PFSK-1 (cell line): ENCODE measurements at regions not wholly inside any gene's neighbourhood (a gene's known extent, or its start where the extent isn't known, plus 50 kb on each side); places are given as distances from the start of the nearest gene placed in this dataset.

ENCODE experiments used
- FOXP2 ChIP-seq: optimal IDR thresholded peaks from 2 replicates; pipeline ENCODE3; 2011; ENCODE audit warnings: borderline replicate concordance, control low read depth, inconsistent platforms; ENCODE audit not compliant: insufficient read depth; ENCODE audit errors: extremely low read length, extremely low read depth
- POLR2AphosphoS5 ChIP-seq: IDR thresholded peaks from 2 replicates; pipeline ENCODE4 v1.6.1; 2012; ENCODE audit warnings: low read depth, mild to moderate bottlenecking, control low read depth, low read length, moderate library complexity
- SIN3A ChIP-seq: IDR thresholded peaks from 2 replicates; pipeline ENCODE4 v1.6.1; 2012; ENCODE audit warnings: mild to moderate bottlenecking, low read length, moderate library complexity, borderline replicate concordance; ENCODE audit not compliant: insufficient read depth
- TAF1 ChIP-seq: IDR thresholded peaks from 2 replicates; pipeline ENCODE4 v1.6.1; 2012; ENCODE audit warnings: low read length, control low read depth, borderline replicate concordance; ENCODE audit not compliant: insufficient read depth
- TF ChIP-seq, protein P1 (sequence below), 2 experiments: IDR thresholded peaks; 2 replicates each; pipeline versions ENCODE4 v1.6.1 to v1.8.0; 2011 to 2012; ENCODE audit warnings: low read depth in 2 of 2, low read length in 2 of 2, control low read depth in 1 of 2, inconsistent platforms in 1 of 2, mild to moderate bottlenecking in 1 of 2, moderate library complexity in 1 of 2; ENCODE audit not compliant: insufficient read depth in 1 of 2

- TF ChIP-seq POLR2AphosphoS5 (no peak), FOXP2 (no peak), TAF1 (no peak), SIN3A (no peak)
- TF ChIP-seq, protein P1, sequence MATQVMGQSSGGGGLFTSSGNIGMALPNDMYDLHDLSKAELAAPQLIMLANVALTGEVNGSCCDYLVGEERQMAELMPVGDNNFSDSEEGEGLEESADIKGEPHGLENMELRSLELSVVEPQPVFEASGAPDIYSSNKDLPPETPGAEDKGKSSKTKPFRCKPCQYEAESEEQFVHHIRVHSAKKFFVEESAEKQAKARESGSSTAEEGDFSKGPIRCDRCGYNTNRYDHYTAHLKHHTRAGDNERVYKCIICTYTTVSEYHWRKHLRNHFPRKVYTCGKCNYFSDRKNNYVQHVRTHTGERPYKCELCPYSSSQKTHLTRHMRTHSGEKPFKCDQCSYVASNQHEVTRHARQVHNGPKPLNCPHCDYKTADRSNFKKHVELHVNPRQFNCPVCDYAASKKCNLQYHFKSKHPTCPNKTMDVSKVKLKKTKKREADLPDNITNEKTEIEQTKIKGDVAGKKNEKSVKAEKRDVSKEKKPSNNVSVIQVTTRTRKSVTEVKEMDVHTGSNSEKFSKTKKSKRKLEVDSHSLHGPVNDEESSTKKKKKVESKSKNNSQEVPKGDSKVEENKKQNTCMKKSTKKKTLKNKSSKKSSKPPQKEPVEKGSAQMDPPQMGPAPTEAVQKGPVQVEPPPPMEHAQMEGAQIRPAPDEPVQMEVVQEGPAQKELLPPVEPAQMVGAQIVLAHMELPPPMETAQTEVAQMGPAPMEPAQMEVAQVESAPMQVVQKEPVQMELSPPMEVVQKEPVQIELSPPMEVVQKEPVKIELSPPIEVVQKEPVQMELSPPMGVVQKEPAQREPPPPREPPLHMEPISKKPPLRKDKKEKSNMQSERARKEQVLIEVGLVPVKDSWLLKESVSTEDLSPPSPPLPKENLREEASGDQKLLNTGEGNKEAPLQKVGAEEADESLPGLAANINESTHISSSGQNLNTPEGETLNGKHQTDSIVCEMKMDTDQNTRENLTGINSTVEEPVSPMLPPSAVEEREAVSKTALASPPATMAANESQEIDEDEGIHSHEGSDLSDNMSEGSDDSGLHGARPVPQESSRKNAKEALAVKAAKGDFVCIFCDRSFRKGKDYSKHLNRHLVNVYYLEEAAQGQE (IDR thresholded peaks at IDR 0.05; ENCODE audit: insufficient read depth in 1 of 2, low read depth in 2 of 2, low read length in 2 of 2): no peak
Observed at GRCh38 chrX:15143050-15143824, 126.6 kb downstream of the ASB9 start.

DNA sequence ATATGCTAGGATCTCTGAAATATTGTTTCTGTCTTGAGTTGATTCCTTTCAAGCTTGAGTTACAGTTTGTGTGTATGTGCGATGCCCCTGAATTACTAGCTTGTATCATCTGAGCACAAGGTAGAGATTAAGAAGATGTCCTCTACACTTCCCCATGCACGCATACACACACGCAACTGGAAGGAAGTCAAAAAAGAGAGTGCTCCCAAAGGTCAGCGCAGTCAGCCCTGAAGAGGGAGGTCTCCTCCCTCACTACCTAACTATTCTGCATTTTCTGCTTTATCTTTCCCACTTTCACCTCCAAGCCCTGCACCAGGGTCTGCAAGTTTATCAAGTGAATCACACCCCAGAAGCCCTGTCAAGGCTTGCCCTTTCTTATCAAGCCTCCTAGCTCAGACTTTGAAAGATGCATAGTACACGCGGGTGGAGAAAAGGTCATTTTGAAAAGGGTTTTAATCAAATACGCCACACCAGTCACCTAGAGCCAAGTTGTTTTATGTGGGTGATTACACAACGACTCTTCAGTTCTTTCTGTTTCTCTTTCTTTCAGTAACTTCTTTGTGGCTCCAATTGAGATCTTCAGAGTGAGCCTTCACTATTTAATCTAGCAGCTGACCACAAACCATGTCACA lies 127.7 kb downstream of the ASB9 start:
- no peak for TF ChIP-seq POLR2AphosphoS5
- no peak for TF ChIP-seq TAF1
- no peak for TF ChIP-seq FOXP2
- TF ChIP-seq, protein P1 (IDR thresholded peaks at IDR 0.05; ENCODE audit: insufficient read depth in 1 of 2, low read depth in 2 of 2, low read length in 2 of 2): no peak
- TF ChIP-seq SIN3A: no peak

DNA sequence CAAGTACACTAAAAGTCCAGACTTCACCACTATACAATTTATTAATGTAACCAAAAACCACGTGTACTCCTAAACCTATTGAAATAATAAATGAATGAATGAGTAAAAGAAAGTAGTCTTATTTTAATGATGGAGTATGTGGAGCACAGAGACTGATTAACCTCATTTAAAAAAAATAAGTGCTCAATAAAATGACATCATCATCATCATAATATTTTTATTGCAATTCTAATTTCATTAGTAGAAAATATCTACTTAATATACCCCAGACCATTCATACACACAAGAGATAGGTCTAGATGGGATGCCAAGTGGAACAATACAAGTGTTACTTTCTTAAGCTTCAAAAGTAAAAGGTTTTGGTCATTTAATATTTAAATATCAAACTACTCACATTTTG lies 133.1 kb downstream of the ASB9 start:
- no peak for TF ChIP-seq POLR2AphosphoS5
- TF ChIP-seq TAF1: no peak
- no peak for TF ChIP-seq SIN3A
- no peak for TF ChIP-seq FOXP2
- TF ChIP-seq, protein P1 (IDR thresholded peaks at IDR 0.05; ENCODE audit: insufficient read depth in 1 of 2, low read depth in 2 of 2, low read length in 2 of 2): no peak

- no peak for TF ChIP-seq TAF1
- TF ChIP-seq, protein P1 (IDR thresholded peaks at IDR 0.05; ENCODE audit: insufficient read depth in 1 of 2, low read depth in 2 of 2, low read length in 2 of 2): no peak
Observed at GRCh38 chrX:15129412-15129811, 140.5 kb downstream of the ASB9 start.
